ENCODE measurements at regions not wholly inside any gene's neighbourhood (a gene's known extent, or its start where the extent isn't known, plus 50 kb on each side); places are given as distances from the start of the nearest gene placed in this dataset.

GRCh38 chr2:64939332-64939917 lies 49.8 kb upstream of the SLC1A4 start:
- TF ChIP-seq IRF1 (CRISPR knock-in tag; IDR thresholded peaks at IDR 0.05) (no peak), ATF3 (CRISPR knock-in tag; conservative IDR thresholded peaks at IDR 0.05) (no peak)

All from WTC11 (cell line).